Mesenchymal stem cell (in vitro differentiated cells and primary cell): ENCODE measurements at regions not wholly inside any gene's neighbourhood (a gene's known extent, or its start where the extent isn't known, plus 50 kb on each side); places are given as distances from the start of the nearest gene placed in this dataset.

Experiments
- DNase-seq: peaks from one replicate; pipeline ENCODE4 v3.0.0-alpha.2; 2013
- H2AFZ ChIP-seq: one replicate; pipeline ENCODE4 v1.6.1; 2013; ENCODE audit warnings: low read depth, mild to moderate bottlenecking, control low read depth, inconsistent platforms, low read length, moderate library complexity
- H2AK5ac ChIP-seq: 2 replicates; pipeline ENCODE4 v1.6.1; 2013; ENCODE audit warnings: low read length, moderate library complexity, mild to moderate bottlenecking, inconsistent platforms; ENCODE audit not compliant: severe bottlenecking
- H2BK120ac ChIP-seq: one replicate; pipeline ENCODE4 v1.6.1; 2013; ENCODE audit warnings: low read depth, mild to moderate bottlenecking, inconsistent platforms, low read length, moderate library complexity
- H2BK12ac ChIP-seq, 2 experiments: one replicate each; pipeline ENCODE4 v1.6.1; 2013; ENCODE audit warnings: inconsistent platforms in 2 of 2, low read length in 2 of 2, mild to moderate bottlenecking in 2 of 2, moderate library complexity in 2 of 2, control low read depth in 1 of 2
- H2BK15ac ChIP-seq: one replicate; pipeline ENCODE4 v1.6.1; 2013; ENCODE audit warnings: mild to moderate bottlenecking, low read depth, inconsistent platforms; ENCODE audit not compliant: poor library complexity, severe bottlenecking
- H2BK5ac ChIP-seq: 2 replicates; pipeline ENCODE4 v1.6.1; 2013; ENCODE audit warnings: low read depth, mild to moderate bottlenecking, low read length, control low read depth, inconsistent platforms; ENCODE audit not compliant: poor library complexity, severe bottlenecking
- H3K14ac ChIP-seq, 2 experiments: one replicate each; pipeline ENCODE4 v1.6.1; 2013; ENCODE audit warnings: inconsistent platforms in 2 of 2, low read length in 2 of 2, control low read depth in 1 of 2, mild to moderate bottlenecking in 1 of 2, moderate library complexity in 1 of 2
- H3K18ac ChIP-seq, 2 experiments: one replicate each; pipeline ENCODE4 v1.6.1; 2013; ENCODE audit warnings: inconsistent platforms in 2 of 2, low read length in 2 of 2, control low read depth in 1 of 2, low read depth in 1 of 2, mild to moderate bottlenecking in 1 of 2
- H3K23ac ChIP-seq, 2 experiments: one replicate each; pipeline ENCODE4 v1.6.1; 2013; ENCODE audit warnings: inconsistent platforms in 2 of 2, low read length in 2 of 2, mild to moderate bottlenecking in 2 of 2, moderate library complexity in 2 of 2, control low read depth in 1 of 2
- H3K27ac ChIP-seq: 2 replicates; pipeline ENCODE4 v1.5.1; 2013; ENCODE audit warnings: mild to moderate bottlenecking, moderate library complexity, low read length, control low read depth, inconsistent platforms; ENCODE audit not compliant: poor library complexity, severe bottlenecking
- H3K27me3 ChIP-seq, 2 experiments: 2 replicates each; pipeline versions ENCODE4 v1.6.1 to v1.7.0; 2013; ENCODE audit warnings: low read length in 2 of 2, mild to moderate bottlenecking in 2 of 2, moderate library complexity in 2 of 2, control low read depth in 1 of 2, inconsistent platforms in 1 of 2; ENCODE audit not compliant: control insufficient read depth in 1 of 2, insufficient read depth in 1 of 2
- H3K36me3 ChIP-seq, 2 experiments: 2 replicates each; pipeline versions ENCODE4 v1.6.1 to v1.7.0; 2013; ENCODE audit warnings: low read length in 2 of 2, control low read depth in 1 of 2, inconsistent platforms in 1 of 2, low read depth in 1 of 2, mild to moderate bottlenecking in 1 of 2; ENCODE audit not compliant: insufficient read depth in 2 of 2, control insufficient read depth in 1 of 2
- H3K4ac ChIP-seq, 2 experiments: one replicate each; pipeline ENCODE4 v1.6.1; 2013; ENCODE audit warnings: inconsistent platforms in 2 of 2, low read length in 2 of 2, mild to moderate bottlenecking in 2 of 2, moderate library complexity in 2 of 2, control low read depth in 1 of 2, low read depth in 1 of 2
- H3K4me1 ChIP-seq: 2 replicates; pipeline ENCODE4 v1.6.1; 2013; ENCODE audit warnings: low read depth, low read length, control low read depth; ENCODE audit not compliant: control insufficient read depth, insufficient read depth
- H3K4me2 ChIP-seq: 2 replicates; pipeline ENCODE4 v1.6.1; 2013; ENCODE audit warnings: low read length, mild to moderate bottlenecking, inconsistent platforms; ENCODE audit not compliant: poor library complexity, severe bottlenecking
- H3K4me3 ChIP-seq, 2 experiments: 2 replicates each; pipeline versions ENCODE4 v1.5.1 to v1.7.0; 2013; ENCODE audit warnings: low read length in 2 of 2, mild to moderate bottlenecking in 2 of 2, control low read depth in 1 of 2, low read depth in 1 of 2; ENCODE audit not compliant: insufficient read depth in 1 of 2
- H3K79me1 ChIP-seq: replicated peaks from 2 replicates; pipeline ENCODE4 v1.6.1; 2013; ENCODE audit warnings: mild to moderate bottlenecking, control low read depth, low read length, inconsistent platforms; ENCODE audit not compliant: poor library complexity, severe bottlenecking
- H3K9ac ChIP-seq: 2 replicates; pipeline ENCODE4 v1.7.0; 2013; ENCODE audit warnings: mild to moderate bottlenecking, low read length, moderate library complexity
- H3K9me3 ChIP-seq: 2 replicates; pipeline ENCODE4 v1.7.0; 2013; ENCODE audit warnings: mild to moderate bottlenecking, low read length; ENCODE audit not compliant: control insufficient read depth
- H4K8ac ChIP-seq: one replicate; pipeline ENCODE4 v1.6.1; 2013; ENCODE audit warnings: inconsistent platforms, mild to moderate bottlenecking, low read length, moderate library complexity
- H4K91ac ChIP-seq: one replicate; pipeline ENCODE4 v1.6.1; 2013; ENCODE audit warnings: mild to moderate bottlenecking, low read length, inconsistent platforms
- WGBS: methylation state at CpG from one replicate; pipeline ENCODE4 v1.1.7; 2013; ENCODE audit warnings: mixed read lengths; 5-methylcytosine and 5-hydroxymethylcytosine counted together

GRCh38 chr4:124540014-124540413 is 172.5 kb downstream of the ANKRD50 start:
- Histone ChIP-seq H3K9ac (no peak overlapping the region), H3K18ac (no peak overlapping the region), H2BK12ac (no peak overlapping the region), H2AFZ (no peak overlapping the region), H2BK5ac (no peak overlapping the region), H3K79me1 (no peaks in the 10 kb centered on the region), H3K4me2 (no peak overlapping the region), H4K8ac (no peak overlapping the region), H2BK120ac (no peak overlapping the region), H2AK5ac (no peak overlapping the region), H3K9me3 (no peaks in the 10 kb centered on the region), H3K4me1 (no peaks in the 10 kb centered on the region), H4K91ac (no peak overlapping the region), H3K4ac (no peak overlapping the region), H3K23ac (no peak overlapping the region), H2BK15ac (no peak overlapping the region), H3K27ac (no peak overlapping the region), H3K27me3 (no peaks in the 10 kb centered on the region), H3K36me3 (no peaks in the 10 kb centered on the region), H3K14ac (no peak overlapping the region), H3K4me3 (no peak overlapping the region)
- DNase-seq = no peak
- WGBS = no CpG with 5 or more reads among the region's 3 CpGs

- no peak overlapping the region for H3K18ac ChIP-seq
- H2BK12ac ChIP-seq = no peak overlapping the region
- no peak overlapping the region for H3K4ac ChIP-seq
- no peaks in the 10 kb centered on the region for H3K79me1 ChIP-seq
- H3K36me3 ChIP-seq = no peaks in the 10 kb centered on the region
- no peak overlapping the region for H2AFZ ChIP-seq
- H2BK120ac ChIP-seq = no peak overlapping the region
- no peaks in the 10 kb centered on the region for H3K27me3 ChIP-seq
- 92% methylated on average over 4 of the region's 4 CpGs for WGBS
- H2AK5ac ChIP-seq = no peak overlapping the region
- no peak overlapping the region for H3K23ac ChIP-seq
- DNase-seq = no peak
- H3K14ac ChIP-seq = no peak overlapping the region
- H3K4me3 ChIP-seq = no peak overlapping the region
- no peak overlapping the region for H4K8ac ChIP-seq
- no peak overlapping the region for H3K9ac ChIP-seq
- no peak overlapping the region for H2BK15ac ChIP-seq
- H3K4me2 ChIP-seq = no peak overlapping the region
- H2BK5ac ChIP-seq = no peak overlapping the region
- no peak overlapping the region for H3K27ac ChIP-seq
- no peaks in the 10 kb centered on the region for H3K4me1 ChIP-seq
- no peaks in the 10 kb centered on the region for H3K9me3 ChIP-seq
- no peak overlapping the region for H4K91ac ChIP-seq
These were observed 170.7 kb downstream of the ANKRD50 start for GRCh38 chr4:124541652-124542420.

GRCh38 chr4:124555959-124556358 is 156.6 kb downstream of the ANKRD50 start:
- no peaks in the 10 kb centered on the region for H3K36me3 ChIP-seq
- H3K9ac ChIP-seq = no peak overlapping the region
- WGBS = 96% methylated on average over 6 of the region's 8 CpGs
- H3K4me2 ChIP-seq = no peak overlapping the region
- H3K18ac ChIP-seq = no peak overlapping the region
- H3K23ac ChIP-seq = no peak overlapping the region
- peaks cover 11% of the 10 kb centered on the region for H3K9me3 ChIP-seq
- no peak overlapping the region for H4K8ac ChIP-seq
- no peak overlapping the region for H3K14ac ChIP-seq
- no peak overlapping the region for H3K27ac ChIP-seq
- H3K27me3 ChIP-seq = no peaks in the 10 kb centered on the region
- H4K91ac ChIP-seq = no peak overlapping the region
- no peaks in the 10 kb centered on the region for H3K4me1 ChIP-seq
- H2BK120ac ChIP-seq = no peak overlapping the region
- H2AFZ ChIP-seq = no peak overlapping the region
- DNase-seq = no peak
- no peak overlapping the region for H3K4ac ChIP-seq
- no peak overlapping the region for H2BK15ac ChIP-seq
- H2BK5ac ChIP-seq = no peak overlapping the region
- no peak overlapping the region for H2AK5ac ChIP-seq
- no peaks in the 10 kb centered on the region for H3K79me1 ChIP-seq
- no peak overlapping the region for H3K4me3 ChIP-seq
- no peak overlapping the region for H2BK12ac ChIP-seq

GRCh38 chr4:124564121-124564520 is 148.4 kb downstream of the ANKRD50 start:
- Histone ChIP-seq H3K27me3 (no peaks in the 10 kb centered on the region), H3K4me3 (no peak overlapping the region), H3K4me1 (no peaks in the 10 kb centered on the region), H3K79me1 (no peaks in the 10 kb centered on the region), H3K9me3 (peaks cover 17% of the 10 kb centered on the region), H3K4ac (no peak overlapping the region), H3K27ac (no peak overlapping the region), H3K9ac (no peak overlapping the region), H2AK5ac (no peak overlapping the region), H2BK12ac (no peak overlapping the region), H2BK5ac (no peak overlapping the region), H4K91ac (no peak overlapping the region), H2AFZ (no peak overlapping the region), H2BK120ac (no peak overlapping the region), H2BK15ac (no peak overlapping the region), H3K36me3 (no peaks in the 10 kb centered on the region), H3K4me2 (no peak overlapping the region), H3K14ac (no peak overlapping the region), H4K8ac (no peak overlapping the region), H3K23ac (no peak overlapping the region), H3K18ac (no peak overlapping the region)
- no peak for DNase-seq
- no CpG with 5 or more reads among the region's 1 CpG for WGBS
